ENCODE measurements at regions not wholly inside any gene's neighbourhood (a gene's known extent, or its start where the extent isn't known, plus 50 kb on each side); places are given as distances from the start of the nearest gene placed in this dataset.

DNA sequence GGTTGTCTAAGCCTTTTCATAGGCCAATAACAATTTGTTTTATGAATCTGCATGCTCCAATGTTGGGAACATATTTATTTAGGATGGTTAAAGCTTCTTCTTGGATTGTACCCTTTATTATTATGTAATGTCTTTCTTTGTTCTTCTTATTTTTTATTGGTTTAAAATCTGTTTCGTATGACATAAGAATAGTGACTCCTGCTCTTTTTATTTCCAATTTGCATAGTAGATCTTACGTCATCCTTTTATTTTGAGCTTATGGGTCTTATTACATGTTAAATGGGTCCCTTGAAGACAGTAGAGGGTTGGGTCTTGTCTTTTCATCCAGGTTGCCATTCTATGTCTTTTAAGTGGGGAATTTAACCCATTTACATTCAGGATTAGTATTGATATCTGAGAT, 561.9 kb upstream of the GHITM start:
- no peak for DNase-seq (ENCODE audit: low read depth in 2 of 2)

DNA sequence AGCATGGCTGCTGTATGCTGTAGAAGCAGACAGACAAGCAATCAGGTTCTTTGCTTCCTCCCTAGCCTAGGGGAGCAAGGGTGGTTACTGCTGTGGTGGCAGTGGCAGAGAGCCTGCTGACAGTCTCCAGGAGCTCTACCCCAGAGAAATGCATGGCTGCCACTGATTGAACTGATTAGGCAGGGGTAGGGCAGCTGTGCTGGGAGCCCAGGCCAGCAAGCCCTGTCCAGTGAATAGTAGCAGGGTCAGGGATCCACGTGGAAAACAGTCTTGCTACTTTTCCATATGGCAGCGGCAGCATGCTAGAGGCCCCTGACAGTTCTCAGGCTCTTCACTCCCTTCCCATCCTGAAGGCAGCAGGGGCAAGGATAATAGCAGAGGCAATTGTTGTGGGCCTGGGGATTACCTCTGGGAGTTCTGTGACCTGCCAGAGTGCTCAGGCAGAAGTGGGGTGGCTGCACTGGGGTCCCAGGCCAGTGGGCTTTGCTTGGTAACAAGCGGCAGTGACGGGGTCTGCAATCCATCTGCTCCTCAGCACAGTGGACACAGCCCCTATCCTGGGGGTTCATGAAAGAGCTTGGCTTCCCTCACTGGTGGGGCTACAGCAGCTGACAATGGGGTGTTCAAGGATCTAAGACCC, 558.8 kb upstream of the GHITM start:
- DNase-seq (ENCODE audit: low read depth in 2 of 2): no peak

DNA sequence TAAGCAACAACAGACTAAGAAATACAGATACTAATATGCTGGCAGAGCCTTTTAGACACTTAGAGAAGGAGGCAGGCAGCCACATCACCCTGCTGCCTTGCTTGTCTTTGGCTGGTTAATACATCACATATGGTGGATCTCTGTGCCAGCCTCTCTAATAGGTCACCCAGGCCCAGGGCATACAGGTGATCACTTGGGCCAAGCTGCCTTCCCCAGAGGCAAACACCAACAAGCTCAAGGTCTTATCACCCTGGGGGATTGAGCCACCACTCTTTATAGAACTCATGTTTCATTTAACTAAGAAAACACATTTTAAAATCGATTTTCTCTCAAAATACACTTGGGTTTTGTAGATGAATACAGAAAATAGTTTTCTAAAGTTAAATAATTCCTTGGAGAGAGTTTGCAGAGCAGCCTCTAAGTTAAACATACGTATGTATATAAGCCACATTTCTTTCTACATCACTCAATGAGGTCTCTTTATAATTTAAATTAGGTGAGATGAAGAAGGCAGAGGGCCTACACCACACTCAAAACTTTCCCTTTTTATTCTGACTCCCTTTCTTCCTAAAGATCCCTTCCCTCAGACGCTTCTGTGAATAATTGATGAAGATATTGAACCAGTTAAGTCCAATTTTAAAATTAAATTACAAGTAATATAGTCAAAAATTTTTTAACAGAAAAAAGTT, 556.8 kb upstream of the GHITM start:
- no peak for DNase-seq (ENCODE audit: low read depth in 2 of 2)

DNA sequence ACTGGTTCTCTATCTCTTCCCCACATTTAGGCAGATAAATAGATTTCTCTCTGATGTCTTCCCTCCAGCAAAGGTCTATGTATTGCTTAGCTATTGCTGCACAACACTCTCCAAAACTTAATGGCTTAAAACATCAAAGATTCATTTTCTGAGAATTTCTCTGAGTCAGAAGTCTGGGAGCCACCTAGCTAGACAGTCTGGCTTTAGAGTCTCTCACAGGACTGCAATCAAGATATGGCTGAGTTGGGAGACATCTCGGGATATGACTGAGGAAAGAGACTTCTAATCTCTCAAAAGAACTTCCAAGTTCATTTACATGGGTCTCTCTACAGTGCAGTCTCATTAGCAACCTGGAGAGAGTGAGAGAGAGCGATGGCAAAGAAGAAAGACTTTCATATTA, 553.6 kb upstream of the GHITM start:
- no peak for DNase-seq (ENCODE audit: low read depth in 2 of 2)

DNA sequence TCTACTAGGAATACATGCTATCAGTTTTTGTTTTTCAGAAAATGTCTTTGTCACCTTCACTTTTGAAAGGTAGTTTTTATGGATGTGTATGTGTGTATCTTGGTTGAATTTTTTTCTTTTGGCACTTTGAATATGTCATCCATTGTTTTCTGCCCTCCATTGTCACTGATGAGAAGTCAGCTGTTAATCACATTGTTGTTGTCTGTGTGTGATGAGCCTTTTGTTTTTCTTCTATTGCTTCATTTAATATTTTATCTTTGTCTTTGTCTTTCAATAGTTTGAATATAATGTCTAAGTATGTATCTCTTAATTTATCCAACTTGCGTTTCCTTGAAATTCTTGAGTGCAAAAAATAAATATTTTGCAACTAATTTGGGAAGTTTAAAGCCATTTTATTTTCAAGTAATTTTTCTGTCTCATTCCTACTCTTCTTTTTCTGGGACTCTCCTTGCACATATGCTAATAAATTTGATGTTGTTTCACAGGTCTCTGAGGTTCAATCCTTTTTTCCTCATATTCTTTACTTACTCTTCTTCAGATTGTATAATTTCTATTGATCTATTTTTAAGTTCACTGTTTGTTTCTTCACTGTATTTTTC, 546.9 kb upstream of the GHITM start:
- no peak for DNase-seq (ENCODE audit: low read depth in 2 of 2)

DNA sequence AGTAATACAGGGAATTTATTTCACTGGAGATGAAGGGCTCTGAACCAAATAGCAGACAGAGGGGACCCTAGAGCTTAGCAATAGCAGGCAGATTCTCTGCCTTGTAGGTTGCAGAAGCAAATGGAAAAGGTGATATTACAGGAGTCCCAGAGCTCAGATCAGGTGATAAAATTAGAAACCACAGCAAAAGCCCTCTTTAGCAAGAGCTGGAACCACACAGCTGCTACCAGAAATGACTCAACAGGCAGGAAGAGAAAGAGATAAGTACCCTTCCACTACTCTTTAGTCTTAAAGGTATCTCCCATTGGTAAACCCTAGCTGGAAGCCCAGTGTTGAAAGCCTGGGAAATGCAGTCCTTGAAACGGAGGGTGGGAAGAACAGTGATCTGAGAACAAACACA, 535.6 kb upstream of the GHITM start:
- no peak for DNase-seq (ENCODE audit: low read depth in 2 of 2)

DNA sequence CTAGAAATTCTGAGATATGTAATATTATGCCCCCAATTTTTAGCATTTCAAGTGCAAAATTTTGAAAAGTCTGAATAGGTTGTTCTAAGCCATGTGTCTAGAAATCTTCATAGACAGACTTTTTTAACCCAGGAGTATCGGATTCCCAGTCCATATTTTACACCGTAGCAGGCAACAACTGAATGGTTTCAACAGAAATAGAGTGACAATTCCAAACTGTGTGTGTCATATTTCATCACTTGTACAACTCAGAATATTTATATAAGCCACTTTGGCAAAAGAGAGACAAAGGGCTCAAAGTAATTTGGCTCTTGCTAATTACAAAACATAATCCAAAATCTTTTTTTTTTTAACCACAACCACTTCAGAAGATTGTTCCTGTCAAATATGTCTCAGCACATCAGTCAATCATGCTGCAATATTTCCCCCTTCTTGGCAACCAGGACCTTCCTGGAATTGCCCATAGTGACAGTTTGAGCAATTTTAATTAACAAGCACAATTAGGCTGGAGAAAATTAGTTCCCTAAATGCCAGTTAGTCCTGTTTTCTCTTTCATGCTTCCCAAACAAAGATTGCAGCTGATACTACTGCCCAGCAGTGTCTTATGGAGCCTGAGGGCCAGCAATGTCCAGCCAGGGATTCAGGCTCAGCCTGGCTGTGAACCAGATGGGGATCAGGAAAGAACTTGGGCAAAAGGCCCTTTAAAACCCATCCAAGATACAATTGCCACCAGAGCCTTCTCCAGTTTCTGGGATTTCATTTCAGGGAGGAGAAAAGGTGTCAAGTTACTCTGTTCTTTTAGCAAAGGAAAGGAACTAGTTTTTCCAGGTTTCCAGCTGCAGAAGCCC, 533.3 kb upstream of the GHITM start:
- DNase-seq (ENCODE audit: low read depth in 2 of 2): no peak

DNA sequence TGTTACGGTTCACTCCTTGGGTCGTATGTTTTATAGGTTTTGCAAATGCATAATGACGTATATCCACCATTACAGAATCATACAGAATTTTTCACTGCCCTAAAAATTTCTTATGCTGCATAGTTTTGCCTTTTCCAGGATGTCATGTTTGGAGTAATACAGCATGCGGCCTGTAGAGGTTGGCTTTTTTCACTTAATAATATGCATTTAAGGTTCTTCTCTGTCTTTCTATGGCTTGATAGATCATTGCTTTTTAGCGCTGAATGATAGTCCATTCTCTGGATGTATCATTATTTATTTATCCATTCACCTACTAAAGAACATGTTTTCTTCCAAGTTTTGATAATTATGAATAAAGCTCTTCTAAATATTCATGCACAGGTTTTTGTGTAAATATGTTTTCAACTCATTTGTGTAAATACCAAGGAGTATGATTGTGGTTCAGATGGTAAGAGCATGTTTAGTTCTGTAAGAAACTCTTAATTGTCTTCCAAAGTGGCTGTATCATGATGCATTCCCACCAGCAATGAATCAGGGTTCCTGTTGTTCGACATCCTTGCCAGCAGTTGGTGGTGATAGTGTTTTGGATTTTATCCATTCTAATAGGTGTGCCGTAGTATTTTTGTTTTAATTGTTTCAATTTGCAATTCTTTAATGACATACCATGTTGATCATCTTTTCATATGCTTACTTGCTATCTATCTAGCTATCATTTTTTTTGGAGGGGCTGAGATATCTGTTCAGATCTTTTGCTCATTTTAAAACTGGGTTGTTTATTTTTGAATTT, 531.2 kb upstream of the GHITM start:
- DNase-seq (ENCODE audit: low read depth in 2 of 2): no peak

DNA sequence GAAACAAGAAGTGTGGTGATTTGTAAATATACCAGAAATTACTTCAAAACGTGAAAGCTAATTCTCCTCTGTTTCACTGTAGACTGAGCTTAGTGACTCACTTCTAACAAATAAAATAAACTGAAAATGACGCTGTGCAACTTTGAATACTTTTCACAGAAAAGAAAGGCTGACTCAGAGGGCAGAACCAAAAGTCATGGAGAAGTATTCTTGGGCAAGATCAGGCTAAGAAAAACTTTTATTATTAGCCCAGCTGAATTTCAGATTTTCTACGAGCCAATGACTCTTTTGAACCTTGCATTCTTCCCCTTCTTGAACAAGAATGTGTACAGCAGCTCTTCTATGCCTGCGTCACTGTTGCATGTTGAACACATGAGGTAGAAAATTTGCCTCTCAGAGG, 527.3 kb upstream of the GHITM start:
- no peak for DNase-seq (ENCODE audit: low read depth in 2 of 2)

DNA sequence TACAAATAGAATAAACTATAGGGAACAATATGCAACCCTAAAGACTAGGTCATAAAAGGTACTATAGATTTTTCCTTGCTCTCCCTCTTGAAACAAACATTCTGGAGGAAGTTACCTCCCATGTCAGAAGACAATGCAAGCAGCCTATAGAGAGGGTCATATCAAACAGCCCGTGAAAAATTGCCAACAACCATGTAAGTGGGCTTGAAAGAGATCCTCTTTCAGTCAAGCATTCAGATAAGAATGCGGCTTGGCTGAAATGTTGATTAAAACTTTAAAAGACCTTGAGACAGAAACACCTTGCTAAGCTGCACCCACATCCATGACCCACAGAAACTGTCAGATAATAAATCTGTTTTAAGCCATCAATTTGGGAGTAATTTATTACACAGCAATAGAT, 526.6 kb upstream of the GHITM start:
- no peak for DNase-seq (ENCODE audit: low read depth in 2 of 2)

DNA sequence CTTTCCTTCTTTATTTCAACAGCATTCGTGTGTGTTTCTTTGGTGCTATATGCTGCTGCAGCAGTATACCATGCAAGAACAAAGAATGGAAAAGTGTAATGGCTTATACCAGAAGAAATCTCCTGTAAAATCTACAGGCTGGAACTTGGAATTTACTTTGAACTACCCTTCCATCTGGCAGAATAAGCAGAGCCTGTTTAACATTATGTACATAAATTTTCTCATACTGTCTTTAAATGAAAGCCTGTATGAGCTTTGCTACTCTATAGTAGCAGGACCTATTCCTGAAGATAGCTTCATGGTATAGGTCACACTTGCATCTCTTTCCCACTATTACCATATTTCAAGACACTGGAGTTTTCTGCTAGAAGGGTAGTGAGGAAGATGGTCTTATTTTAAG, 522.1 kb upstream of the GHITM start:
- no peak for DNase-seq (ENCODE audit: low read depth in 2 of 2)

DNA sequence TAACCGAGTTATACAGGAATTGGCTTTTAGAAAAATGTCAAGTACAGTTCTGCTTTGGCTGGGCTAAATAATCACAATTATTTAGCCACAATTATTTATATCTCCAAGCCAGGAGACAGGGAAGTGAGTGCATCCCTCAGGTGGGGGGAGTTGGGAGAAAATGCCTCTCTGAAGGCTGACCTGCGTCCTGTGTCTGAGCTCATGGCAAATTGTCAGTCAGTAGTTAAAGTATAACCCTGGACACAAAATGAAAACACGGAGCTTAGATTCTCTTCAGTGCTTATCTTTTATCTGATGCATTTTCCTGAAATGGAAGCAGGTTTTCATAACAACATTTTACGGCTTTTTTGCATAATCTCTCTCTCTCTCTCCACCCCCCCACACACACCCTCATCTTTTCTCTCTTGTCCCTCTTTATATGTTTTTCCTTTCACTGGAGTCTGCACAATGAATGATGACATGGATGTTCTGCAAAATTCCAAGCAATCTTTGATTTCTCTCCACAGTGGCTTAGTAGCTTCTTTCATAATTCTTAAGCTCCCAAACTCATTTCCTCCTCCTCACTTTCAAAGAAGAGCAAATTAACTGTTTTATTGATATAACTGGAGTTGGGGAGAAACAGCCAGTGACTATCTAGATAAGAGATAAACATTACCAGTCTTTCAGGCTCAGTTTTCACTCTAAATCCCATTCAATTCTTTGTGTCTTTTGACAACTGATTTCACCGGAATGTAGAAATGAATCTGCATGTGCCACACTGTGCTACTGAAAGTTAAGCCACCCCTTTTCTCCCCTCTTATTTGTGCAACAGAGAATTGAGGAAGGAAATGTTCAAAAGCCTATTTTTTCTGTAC, 521.4 kb upstream of the GHITM start:
- DNase-seq (ENCODE audit: low read depth in 2 of 2): no peak

DNA sequence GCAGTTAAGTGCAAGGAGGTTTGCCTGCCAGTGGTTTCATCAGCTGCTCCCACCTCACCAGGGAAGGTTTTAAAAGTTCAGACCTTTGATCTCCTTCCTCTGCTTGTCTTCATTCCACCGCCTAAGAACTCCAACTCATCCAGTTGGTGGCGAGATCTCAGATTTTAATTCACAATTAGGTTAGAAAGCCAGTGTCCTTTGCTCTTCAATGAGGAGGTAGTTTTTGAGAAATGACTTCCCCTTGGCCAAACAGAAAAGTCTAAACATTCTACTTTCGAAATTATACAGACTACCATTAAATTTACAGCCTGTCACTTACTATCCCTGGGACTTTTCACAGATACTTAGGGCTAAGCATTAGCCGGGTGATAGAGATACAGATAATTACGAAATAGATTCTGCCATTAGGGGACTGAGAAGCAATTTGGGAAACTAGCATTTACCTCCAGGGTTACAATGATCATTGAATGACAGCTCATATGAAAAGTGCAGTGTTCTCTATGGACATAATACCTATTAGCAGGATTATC, 513.4 kb upstream of the GHITM start:
- no peak for DNase-seq (ENCODE audit: low read depth in 2 of 2)

DNA sequence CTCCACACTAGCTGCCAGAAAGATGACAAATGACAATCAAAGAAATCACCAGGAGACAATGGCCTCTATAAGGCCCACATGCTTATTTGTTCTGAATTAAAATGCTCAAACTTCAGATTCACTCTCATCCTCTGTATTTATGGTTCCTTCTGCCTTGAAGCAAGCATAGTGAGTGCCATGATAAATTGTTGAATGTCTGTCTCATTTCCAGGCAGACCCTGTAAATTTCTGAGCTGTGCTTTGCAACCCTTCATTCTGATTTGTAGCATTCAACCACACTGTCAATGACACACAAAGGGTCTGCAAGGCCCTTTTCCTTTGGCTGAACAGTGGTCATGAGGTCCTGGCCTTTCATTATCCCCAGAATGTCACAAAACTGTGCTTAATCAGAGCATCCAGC, 506.6 kb upstream of the GHITM start:
- DNase-seq (ENCODE audit: low read depth in 2 of 2): no peak

DNA sequence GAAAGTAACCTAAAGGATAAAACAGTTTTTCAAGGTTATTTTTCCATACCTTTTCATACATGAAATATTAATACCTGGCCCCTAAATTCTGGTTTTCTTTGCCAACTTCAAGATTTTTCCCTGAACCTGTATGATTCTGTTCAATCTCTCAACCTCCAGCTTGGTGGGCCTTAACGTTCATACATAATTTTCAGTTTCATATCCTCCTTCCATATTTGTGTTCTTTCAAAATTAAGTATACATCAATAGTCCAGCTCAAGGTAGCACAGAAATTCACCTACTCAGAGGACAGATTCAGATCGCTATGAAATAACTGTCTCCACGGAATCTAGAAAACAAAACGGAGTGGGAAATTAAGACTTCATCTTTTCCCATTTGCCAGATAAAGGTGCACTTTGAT, 505.8 kb upstream of the GHITM start:
- DNase-seq (ENCODE audit: low read depth in 2 of 2): no peak

DNA sequence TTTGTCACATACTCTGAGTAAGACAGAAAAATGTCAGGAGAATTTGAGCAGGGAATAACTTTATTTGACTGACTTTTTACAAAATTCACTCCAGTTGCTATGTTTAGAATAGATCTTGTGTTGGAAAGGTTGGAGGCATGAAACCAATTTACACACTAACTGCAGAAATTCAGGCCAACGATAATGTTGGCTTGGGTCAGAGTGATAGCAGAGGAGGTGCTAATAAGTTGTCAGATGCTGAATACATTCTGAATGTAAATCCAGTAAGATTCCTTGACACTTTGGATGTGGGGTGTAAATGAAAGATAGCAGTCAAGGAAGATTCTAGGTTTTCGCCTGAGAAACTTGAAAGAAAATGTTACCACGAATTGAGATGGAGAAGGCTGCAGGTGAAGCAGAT, 502.5 kb upstream of the GHITM start:
- no peak for DNase-seq (ENCODE audit: low read depth in 2 of 2)

DNA sequence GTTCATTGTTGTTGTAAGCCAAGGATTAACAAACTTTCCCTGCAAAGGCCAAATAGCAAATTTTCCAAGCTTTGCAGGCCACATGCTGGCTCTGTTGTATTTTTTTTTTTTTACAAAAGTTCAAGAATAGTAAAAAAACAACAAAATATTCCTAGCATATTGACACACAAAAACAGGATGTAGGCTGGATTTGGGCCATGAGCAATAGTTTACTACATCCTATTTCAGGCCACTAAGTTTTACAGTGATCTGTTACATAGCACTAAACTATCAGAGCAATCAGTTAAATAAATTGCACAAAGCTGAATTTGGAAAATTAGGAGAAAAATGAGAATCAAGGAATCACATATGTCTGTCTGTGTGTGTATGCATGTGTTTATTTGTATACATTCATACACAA, 491.8 kb upstream of the GHITM start:
- no peak for DNase-seq (ENCODE audit: low read depth in 2 of 2)

DNA sequence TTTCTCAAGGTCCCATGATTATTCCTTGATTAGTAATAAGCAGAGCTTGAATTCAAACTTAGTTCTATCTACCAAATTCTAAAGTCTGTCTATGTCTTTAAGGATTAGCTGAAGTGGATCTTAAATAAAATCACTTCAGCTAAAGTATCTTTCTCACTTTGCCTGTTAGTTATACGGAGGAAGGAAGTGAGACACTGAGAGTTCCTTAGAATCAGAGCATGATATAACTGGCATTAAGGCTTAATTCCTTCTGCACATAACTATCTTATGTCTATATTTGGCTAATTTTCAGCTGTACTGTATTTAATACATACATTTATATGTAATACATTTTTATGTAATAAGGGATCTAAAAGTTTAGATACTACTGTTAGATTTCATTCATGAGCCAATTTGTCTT, 491.1 kb upstream of the GHITM start:
- no peak for DNase-seq (ENCODE audit: low read depth in 2 of 2)

DNA sequence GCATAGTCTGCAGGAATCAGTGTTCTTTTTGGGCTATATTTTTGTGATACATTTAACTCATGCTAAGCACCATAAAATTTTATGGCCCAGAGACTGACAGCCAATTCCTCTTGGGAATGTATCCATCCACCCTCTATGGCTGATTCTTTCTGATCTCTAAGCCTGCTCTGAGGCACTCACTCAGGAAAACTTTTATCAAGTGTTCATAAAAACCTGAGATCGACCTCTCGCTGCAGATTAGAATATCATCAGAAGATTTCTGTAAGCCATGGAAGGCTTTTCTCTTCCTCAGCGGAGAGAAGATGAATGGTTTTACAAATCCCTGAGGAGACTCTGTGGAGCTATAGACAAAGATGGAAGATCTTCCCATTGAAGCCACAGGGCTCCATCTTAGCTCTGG, 489.8 kb upstream of the GHITM start:
- no peak for DNase-seq (ENCODE audit: low read depth in 2 of 2)

DNA sequence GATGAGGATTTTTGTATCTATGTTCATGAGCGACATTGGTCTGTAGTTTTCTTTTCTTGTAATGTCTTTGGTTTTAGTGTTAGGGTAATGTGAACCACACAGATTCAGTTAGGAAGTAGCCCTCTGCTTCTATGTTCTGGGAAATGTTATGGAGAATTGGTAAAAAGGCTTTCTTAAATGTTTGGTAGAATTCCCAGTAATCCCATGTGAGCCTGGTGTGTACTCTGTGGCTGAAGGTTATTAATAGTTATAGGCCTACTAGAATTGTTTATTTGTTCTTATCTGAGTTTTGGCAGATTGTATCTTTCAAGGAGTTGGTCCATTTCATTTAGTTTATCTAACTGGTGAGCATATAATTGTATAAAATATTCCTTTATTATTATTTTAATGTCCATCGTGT, 484.6 kb upstream of the GHITM start:
- no peak for DNase-seq (ENCODE audit: low read depth in 2 of 2)

DNA sequence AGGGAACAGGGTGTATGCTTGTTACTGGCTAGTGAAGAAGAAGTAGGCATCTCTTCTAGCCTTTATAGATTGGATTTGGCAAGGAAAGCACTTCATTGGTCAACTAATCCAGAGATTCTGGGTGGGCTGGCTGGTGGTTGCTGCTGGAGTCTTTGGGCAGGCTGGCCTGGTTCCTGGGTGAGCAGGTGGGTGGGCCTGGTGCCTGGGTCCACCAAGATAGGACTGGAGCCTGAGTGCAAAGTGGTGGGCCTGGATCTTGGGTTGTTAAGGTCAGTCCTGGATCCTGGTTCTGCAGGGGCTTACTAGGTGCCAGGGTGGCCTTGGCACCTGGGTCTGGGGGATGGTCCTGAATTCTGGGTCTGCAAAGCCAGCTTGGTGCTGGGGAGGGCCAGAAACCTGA, 482.4 kb upstream of the GHITM start:
- DNase-seq (ENCODE audit: low read depth in 2 of 2): no peak
